ENCODE measurements at regions not wholly inside any gene's neighbourhood (a gene's known extent, or its start where the extent isn't known, plus 50 kb on each side); places are given as distances from the start of the nearest gene placed in this dataset.

DNA sequence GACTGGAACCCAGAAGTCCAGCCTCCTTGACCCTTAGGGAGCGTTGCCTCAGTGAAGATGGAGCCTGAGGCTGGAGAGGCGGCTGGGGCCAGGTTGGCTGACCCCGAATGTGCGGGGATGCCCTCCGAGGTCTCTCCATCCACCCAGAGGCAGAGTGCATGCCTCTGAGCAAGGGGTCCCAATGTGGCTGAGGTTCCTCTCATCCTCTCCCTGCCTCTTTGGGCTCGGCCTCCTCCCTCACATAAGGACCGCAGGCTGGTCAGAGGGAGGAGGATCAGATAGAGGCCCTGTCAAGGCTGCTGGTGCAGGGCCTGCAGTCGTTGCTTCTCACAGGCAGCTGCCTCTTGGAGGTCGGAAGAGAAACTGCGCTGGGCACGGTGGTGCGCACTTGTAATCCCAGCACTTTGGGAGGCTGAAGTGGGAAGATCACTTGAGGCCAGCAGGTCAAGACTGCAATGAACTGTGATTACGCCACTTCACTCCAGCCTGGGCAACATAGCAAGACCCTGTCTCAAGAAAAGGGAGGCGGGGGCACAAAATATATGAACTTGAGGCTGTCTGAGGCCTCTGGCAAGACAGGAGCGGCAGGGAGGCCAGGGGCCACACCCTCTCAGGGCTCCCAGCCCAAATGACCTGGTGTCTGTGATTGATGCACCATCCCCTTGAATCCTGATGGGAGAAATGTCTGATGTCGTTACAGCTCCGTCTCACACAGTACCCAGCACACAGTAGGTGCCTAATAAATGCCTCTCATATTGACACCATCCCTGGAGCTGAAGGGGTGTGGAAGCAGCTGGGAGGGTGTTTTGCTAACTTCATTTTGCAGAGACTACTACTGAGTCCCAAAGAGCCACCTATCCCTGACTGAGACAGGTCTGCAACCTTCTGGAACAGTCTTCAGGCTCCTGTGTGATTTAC is 220.1 kb upstream of the GSE1 start:
- TF ChIP-seq, protein P1, sequence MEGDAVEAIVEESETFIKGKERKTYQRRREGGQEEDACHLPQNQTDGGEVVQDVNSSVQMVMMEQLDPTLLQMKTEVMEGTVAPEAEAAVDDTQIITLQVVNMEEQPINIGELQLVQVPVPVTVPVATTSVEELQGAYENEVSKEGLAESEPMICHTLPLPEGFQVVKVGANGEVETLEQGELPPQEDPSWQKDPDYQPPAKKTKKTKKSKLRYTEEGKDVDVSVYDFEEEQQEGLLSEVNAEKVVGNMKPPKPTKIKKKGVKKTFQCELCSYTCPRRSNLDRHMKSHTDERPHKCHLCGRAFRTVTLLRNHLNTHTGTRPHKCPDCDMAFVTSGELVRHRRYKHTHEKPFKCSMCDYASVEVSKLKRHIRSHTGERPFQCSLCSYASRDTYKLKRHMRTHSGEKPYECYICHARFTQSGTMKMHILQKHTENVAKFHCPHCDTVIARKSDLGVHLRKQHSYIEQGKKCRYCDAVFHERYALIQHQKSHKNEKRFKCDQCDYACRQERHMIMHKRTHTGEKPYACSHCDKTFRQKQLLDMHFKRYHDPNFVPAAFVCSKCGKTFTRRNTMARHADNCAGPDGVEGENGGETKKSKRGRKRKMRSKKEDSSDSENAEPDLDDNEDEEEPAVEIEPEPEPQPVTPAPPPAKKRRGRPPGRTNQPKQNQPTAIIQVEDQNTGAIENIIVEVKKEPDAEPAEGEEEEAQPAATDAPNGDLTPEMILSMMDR (IDR thresholded peaks at IDR 0.05): no peak
- TF ChIP-seq POLR2AphosphoS5 (IDR thresholded peaks at IDR 0.05) (no peak), POLR2A (IDR thresholded peaks at IDR 0.05) (no peak)
